BJ (cell line): ENCODE measurements at regions not wholly inside any gene's neighbourhood (a gene's known extent, or its start where the extent isn't known, plus 50 kb on each side); places are given as distances from the start of the nearest gene placed in this dataset.

Experiments used
- CTCF ChIA-PET: fragments of 350-600 bp; formaldehyde crosslinking; extraction: SDS; loops from one replicate; lab custom pipeline; 2021; ENCODE audit warnings: antibody characterized with exemption, inconsistent platforms; lab: Yijun Ruan, JAX
- POLR2A ChIA-PET: fragments of 300-600 bp; sonication (Branson Sonifier 250); formaldehyde crosslinking; extraction: SDS; loops from one replicate; lab custom pipeline; 2021; ENCODE audit warnings: antibody characterized with exemption; lab: Charles Lee
- DNase-seq: peaks from one replicate; pipeline ENCODE4 v3.0.0-alpha.2; 2011; ENCODE audit warnings: low read depth
- H3K27me3 ChIP-seq: 2 replicates; pipeline ENCODE4 v1.6.0; 2011; ENCODE audit warnings: low read length; ENCODE audit not compliant: control insufficient read depth, insufficient read depth
- H3K36me3 ChIP-seq: 2 replicates; pipeline ENCODE4 v1.5.1; 2011; ENCODE audit warnings: low read length; ENCODE audit not compliant: control insufficient read depth, insufficient read depth
- H3K4me3 ChIP-seq: 2 replicates; pipeline ENCODE4 v1.5.1; 2011; ENCODE audit warnings: low read depth, mild to moderate bottlenecking, control low read depth, low read length
- TF ChIP-seq, protein P1 (sequence below): IDR thresholded peaks from 2 replicates; pipeline ENCODE4 v1.5.1; 2011; ENCODE audit warnings: low read depth, mild to moderate bottlenecking, control low read depth, inconsistent platforms, low read length, moderate library complexity; ENCODE audit not compliant: insufficient read depth

GRCh38 chr11:16474659-16475058 lies 118.3 kb upstream of the SOX6 start:
- TF ChIP-seq, protein P1, sequence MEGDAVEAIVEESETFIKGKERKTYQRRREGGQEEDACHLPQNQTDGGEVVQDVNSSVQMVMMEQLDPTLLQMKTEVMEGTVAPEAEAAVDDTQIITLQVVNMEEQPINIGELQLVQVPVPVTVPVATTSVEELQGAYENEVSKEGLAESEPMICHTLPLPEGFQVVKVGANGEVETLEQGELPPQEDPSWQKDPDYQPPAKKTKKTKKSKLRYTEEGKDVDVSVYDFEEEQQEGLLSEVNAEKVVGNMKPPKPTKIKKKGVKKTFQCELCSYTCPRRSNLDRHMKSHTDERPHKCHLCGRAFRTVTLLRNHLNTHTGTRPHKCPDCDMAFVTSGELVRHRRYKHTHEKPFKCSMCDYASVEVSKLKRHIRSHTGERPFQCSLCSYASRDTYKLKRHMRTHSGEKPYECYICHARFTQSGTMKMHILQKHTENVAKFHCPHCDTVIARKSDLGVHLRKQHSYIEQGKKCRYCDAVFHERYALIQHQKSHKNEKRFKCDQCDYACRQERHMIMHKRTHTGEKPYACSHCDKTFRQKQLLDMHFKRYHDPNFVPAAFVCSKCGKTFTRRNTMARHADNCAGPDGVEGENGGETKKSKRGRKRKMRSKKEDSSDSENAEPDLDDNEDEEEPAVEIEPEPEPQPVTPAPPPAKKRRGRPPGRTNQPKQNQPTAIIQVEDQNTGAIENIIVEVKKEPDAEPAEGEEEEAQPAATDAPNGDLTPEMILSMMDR: no peak
- Histone ChIP-seq H3K4me3 (no peak overlapping the region), H3K36me3 (no peaks in the 10 kb centered on the region), H3K27me3 (no peaks in the 10 kb centered on the region)
- ChIA-PET POLR2A (no interaction called here), CTCF (no interaction called here)
- no peak for DNase-seq

DNA sequence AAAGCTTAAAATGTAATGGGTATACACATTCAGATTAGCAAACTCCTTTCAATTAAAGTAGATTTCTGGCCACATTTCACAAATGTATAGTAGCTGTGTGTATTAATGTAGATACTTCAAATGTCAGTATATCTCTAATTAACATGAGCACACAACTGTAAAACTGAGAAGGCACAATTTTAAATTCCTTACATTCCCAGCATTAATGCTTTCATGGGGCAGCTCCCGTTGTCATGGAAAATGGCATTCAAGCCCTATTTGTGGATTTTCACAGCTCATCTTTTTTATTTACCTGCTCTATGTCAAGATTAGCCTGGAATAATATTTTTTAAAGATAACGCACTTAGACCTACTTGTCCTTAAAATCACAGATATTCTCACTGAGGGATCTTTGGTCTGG lies 113.6 kb upstream of the SOX6 start:
- Histone ChIP-seq H3K36me3 (no peaks in the 10 kb centered on the region), H3K27me3 (no peaks in the 10 kb centered on the region), H3K4me3 (no peak overlapping the region)
- TF ChIP-seq, protein P1: no peak
- ChIA-PET CTCF (no interaction called here), POLR2A (no interaction called here)
- DNase-seq: no peak

GRCh38 chr11:16468735-16469453 lies 112.5 kb upstream of the SOX6 start:
- POLR2A ChIA-PET: no interaction called here
- DNase-seq: no peak
- Histone ChIP-seq H3K4me3 (no peak overlapping the region), H3K27me3 (no peaks in the 10 kb centered on the region), H3K36me3 (no peaks in the 10 kb centered on the region)
- CTCF ChIA-PET: no interaction called here
- TF ChIP-seq, protein P1: no peak

GRCh38 chr11:16460508-16460907 lies 104.2 kb upstream of the SOX6 start:
- no peaks in the 10 kb centered on the region for H3K27me3 ChIP-seq
- no peak for DNase-seq
- no peaks in the 10 kb centered on the region for H3K36me3 ChIP-seq
- TF ChIP-seq, protein P1: no peak
- no peak overlapping the region for H3K4me3 ChIP-seq
- POLR2A ChIA-PET: no interaction called here
- CTCF ChIA-PET: no interaction called here

GRCh38 chr11:16456366-16456765 lies 100.0 kb upstream of the SOX6 start:
- ChIA-PET CTCF (interaction anchor here (0.6 kb wide), 1 partner anchor 346 kb away, joined by 3 read pairs; no protein-coding TSS in a partner anchor), POLR2A (no interaction called here)
- DNase-seq: no peak
- TF ChIP-seq, protein P1: no peak
- no peaks in the 10 kb centered on the region for H3K36me3 ChIP-seq
- H3K4me3 ChIP-seq: no peak overlapping the region
- no peaks in the 10 kb centered on the region for H3K27me3 ChIP-seq
